Stimulated activated CD8-positive, alpha-beta memory T cell treated with anti-CD3 and anti-CD28 coated beads, Interleukin-2, amount 100 ng/mL, for 48 hours (primary cell): ENCODE measurements at regions not wholly inside any gene's neighbourhood (a gene's known extent, or its start where the extent isn't known, plus 50 kb on each side); places are given as distances from the start of the nearest gene placed in this dataset.

Source experiments
- DNase-seq, 2 donors: peaks; one replicate each; pipeline ENCODE4 v3.0.0-alpha.2; 2020; ENCODE audit warnings: low read depth in 2 of 2

DNA sequence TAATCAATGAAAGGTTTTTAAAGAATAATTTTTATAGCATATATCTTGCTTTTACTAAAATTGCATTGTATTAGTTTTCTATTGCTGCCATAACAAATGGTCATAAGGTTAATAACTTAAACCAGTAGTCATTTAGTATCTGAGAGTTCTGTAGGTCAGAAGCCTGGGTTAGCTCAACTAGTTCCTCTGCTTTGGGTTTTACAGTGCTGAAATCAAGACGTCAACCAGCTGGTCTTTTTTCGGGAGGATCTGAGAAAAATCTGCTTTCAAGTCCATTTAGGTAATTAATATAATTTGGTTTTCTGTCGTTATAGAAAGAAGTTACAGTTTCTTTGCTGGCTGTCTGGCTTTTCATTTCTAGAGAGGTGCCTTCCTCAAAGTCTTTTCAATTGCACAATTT lies 577.7 kb downstream of the MRPL39 start:
- DNase-seq: no peak

DNA sequence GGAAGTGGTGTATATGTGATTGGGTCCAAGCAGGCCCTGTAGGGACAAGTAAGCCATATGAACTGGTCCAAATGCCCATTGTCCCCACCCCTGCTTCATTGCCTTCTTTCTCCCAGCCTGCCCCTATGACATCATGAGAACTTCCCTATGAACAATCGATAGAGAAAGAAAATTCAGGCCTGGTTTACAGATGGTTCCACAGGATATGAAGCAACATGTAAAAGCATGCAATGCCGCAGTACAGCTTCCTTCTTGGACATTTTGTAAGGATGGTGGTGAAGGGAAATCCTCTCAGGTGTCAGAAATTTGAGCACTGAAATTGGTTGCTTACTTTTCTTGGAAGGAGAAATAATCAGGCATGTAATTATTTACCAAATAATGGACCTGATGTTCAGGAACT lies 581.7 kb downstream of the MRPL39 start:
- no peak for DNase-seq

DNA sequence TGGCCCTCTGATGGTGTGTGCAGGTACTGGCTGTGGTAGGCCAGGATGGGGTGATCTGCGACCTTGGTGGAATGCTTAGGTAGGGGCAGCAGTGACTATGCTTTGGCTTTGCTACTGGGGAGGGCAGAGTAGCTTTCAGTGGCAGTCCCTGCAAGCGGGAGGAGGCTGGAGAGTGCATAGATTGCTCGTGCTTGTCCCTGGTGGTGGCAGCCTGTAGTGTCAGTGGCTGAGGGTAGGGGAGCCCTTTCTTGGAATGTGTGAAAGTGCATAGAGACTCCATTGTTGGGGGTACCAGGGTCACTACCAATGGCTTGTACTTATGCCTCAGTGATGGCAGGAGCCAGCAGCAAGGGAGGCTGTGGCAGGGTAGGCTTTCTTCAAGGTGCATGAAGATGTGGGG lies 582.6 kb downstream of the MRPL39 start:
- DNase-seq: no peak

DNA sequence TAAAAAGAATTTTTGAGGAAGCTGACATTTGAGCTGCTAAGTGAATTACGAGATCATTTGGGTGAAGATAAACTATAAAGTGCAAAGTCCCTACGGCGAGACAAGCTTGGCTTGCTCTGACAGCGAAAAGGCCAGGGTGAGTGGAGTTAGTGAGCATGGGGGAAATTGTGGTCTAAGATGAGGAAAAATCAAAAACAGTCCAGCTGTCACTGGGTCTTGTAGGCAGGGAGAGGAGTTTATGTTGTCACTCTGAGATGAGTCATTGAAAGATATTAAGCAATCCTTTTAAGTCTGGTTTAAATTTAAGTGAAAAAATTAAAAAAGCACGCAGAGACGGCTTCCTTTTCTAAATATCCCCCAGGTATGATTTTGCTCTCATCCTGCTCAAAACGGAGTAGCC lies 601.9 kb downstream of the MRPL39 start:
- DNase-seq: no peak

DNA sequence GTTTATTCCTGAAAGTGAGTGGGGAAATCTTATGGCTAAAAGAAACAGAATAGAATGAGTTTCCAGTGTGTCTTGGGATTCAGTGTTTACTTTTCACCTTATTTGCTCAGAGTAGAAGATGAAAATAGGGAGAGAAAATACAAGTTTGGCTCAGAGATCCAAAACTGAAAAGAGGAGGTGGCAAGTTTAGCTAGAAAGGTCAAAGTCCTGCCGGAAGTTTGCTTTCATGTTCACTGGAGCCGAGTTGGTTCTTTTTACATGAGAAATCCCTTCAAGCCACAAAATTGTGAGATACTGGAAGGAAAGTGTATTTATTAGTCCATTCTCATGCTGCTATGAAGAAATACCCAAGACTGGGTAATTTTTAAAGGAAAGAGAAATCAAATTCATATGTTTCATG lies 604.6 kb downstream of the MRPL39 start:
- no peak for DNase-seq

DNA sequence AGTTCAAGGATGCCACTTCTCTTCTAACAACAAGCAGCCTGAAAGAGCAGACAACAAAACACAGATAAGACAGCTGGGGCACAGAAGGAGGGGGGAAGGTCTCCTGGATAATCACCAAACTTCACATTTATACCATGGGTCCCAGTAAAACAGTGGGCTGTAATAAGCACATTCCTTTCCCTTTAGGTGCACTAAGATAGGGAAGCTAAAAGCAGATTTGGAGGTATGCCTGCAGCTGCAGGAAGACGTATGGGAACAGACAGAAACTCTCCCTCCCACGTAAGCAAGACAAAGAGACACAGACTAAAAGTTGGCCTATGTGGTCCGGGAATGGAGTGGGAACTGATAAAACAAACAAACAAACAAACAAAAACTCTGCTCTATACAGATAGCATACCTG lies 612.1 kb downstream of the MRPL39 start:
- no peak for DNase-seq

DNA sequence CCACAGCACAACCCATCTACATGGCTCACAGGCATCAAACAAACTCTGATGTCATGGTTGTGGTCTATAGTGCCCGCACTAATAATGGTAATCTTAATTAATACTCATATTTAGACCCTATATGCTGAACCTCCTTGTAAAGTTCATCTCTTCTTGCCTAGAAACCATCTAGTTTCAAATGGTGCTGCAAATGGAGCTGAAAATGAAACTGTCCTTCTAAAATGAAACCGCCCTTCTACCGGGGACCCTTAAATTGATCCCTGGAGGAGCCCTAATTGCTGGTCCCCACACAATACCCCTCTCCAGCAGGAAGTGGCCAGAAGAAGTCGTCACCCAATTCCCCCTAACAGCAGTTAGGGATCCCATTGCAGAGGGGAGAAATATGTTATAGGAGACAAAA lies 612.6 kb downstream of the MRPL39 start:
- no peak for DNase-seq

DNA sequence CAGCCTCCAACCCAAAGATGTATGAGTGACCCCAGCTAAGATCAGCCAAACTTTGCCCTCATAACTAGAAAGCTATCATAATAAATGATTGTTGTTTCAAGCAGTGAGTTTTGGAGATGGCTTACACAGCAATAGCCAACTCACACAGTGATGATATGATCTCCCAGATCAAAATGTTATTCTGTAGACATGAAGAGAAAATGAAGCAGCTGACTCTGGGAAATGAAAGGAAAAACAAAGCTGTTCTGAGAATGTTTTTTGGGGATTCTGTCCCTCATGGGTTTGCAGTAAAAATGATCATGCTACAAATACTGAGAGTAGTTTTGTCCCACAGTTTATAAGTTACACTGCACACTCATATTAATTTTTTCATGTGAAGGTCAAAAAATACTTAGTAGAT lies 617.8 kb downstream of the MRPL39 start:
- DNase-seq: no peak

DNA sequence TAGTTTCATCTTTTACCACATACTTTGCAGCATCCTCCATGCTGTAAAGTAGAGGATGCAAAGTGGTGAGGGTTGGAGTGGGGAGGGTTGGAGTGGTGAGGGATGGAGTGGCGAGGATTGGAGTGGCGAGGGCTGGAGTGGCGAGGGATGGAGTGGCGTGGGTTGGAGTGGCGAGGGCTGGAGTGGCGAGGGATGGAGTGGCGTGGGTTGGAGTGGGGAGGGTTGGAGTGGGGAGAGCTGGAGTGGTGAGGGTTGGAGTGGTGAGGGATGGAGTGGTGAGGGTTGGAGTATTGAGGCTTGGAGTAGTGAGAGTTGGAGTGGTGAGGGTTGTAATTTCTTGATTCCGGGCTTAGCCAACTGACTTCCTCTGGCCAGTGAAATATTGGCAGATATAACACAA lies 618.3 kb downstream of the MRPL39 start:
- no peak for DNase-seq

DNA sequence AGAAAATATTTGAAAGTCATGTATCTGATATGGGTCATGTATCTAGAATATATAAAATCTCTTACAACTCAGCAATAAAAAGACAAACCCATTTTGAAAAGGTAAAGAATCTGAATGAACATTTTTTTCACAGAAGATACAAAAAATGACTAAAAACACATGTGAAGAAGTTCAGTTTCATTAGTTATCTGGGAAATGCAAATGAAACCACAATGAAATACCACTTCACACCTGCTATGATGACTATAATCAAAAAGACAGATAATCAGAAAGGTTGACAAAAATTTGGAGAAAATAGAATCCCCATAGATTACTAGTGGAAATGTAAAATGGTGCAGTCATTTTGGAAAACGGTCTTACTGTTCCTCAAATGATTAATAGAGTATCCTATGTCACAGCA lies 631.0 kb downstream of the MRPL39 start:
- no peak for DNase-seq

DNA sequence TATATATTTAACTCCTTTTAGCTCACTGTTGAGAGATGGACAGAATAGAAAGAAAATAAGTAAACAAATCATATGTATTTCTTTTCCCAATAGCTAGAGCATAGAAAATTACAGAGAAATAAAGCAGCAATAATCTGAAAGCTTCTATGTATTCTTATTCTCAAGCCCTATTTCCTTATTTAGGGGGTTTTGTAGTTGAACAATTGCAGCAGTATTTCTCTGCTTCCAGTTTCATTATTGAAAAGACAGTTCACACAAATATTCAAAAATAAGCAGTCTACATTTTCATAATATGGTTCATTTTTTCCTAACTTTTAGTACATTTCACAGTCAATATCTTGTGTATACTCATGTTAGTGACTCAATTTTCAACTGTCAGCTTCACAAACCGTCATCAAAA lies 638.2 kb downstream of the MRPL39 start:
- DNase-seq: no peak

DNA sequence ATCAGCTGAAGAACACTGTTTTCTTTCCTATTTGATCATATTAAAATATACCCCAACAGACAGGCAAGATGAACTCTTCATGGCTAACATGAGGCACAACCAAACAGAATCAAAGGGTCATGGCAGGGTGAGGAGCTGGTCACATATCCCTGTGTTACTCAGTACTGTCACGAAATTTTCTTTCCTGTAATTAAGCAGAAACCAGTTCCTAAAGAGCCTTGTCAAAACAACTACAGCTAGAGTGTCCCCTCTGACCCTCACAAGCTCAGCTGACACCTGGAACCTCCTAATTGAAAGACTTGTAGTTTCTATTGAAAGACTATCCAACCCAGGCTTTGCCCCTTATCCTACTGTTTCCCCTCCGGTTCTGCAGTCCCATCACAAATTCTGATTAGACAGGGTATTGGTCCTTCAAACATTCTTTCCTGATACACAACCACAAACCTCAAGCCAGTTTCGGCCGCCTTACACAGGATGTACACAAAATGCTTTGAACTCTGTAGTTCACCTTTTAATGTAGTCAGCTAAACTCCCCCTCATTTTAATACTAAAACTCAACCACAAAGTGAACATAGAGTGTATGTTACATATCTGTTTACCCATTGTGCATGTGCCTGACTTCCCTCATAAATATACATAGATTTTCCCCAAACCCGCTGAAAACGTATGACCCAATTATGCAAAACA lies 651.9 kb downstream of the MRPL39 start:
- no peak for DNase-seq

DNA sequence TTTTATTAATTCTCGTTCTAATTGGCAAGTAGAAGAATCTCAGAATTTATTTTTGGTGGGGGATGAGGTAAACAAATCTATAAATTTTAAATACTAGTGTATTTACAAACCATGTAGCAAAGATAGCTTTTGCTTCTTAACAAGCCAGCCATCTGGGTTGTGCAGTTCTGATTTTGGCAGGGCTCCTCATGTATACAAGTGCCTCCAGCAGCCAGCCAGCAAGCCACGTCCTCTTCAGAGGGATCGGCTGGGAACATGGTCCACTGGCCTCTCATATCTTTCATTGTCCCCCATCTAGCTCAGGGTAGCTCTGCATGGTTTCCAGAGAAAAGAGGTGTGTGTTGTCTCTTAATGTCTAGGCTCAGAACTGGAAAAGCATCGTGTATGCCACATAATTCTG lies 659.1 kb downstream of the MRPL39 start:
- DNase-seq: no peak

DNA sequence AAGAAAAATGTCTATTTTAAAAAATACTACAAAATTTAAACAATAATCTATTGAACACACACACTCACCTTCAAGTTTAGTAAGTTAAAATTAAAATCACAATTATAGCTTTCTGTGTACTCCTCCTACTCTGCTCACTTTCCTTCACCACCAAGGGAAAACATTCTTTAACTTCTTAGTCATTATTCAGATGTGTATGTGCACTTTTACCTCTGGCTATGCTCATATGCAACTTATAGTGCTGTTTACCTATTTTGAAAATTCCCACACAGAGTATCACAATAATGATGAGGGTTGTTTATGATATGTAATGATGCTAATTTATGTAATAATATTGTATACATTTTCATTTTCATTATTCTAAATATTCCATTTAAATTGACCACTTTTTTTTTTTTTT lies 661.4 kb downstream of the MRPL39 start:
- DNase-seq: no peak

DNA sequence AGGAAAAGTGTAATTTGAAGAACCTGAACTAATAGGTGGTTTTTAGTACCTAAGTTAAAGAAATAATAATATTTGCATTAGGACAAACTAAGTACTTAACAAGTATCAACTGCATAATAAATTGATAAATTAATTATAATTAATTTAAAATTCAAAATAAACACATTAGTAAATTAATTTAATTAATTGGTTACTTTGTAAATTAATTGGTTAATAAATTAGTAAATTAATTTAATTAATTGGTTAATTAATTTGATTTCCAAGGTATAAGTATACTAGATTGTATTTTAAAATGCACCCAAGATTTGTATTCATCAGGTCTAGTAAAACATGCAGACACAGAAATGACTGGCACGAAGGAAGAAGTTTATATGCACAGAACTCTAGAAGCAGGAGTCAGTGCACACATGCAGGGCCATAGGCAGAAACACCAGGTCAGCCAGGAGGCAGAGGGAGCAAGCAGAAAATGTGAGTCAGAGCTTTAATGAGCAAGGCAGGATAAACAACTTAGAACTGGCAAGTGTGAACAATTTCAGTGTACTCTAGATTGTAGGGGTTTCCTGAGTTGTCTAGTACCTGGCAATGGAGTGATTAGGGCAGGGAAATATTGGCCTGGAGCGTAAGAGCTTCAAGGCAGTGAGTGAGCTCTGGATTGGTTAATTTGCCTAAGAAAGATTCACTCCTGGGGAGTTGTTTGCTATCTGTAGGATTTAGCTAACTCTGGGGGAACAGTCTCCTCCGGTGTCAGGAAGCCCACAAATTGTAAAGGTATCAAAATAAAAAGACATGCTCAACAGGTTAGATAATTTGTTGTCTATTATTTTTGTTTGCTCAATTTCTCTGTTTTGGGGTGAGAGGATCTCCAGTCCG lies 665.7 kb downstream of the MRPL39 start:
- DNase-seq: no peak

DNA sequence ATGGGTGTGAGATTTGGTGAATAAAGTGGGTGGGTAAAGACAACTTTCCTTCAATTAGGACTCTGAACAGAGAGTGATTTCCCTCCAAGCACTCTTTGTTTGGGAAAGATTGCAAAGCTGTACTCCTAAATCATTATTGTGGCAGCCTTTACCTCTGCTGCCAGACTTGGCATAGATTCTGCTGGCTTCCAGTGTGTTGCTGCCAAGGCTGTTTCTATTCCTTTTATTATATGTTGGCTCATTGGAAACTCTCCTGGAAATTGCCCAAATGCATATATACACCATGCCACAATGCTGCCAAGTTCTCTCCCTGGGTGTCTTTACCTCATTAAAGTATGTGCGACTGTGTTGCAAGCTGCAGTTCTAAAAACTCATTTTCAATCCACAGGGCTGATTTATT lies 668.0 kb downstream of the MRPL39 start:
- DNase-seq: no peak

DNA sequence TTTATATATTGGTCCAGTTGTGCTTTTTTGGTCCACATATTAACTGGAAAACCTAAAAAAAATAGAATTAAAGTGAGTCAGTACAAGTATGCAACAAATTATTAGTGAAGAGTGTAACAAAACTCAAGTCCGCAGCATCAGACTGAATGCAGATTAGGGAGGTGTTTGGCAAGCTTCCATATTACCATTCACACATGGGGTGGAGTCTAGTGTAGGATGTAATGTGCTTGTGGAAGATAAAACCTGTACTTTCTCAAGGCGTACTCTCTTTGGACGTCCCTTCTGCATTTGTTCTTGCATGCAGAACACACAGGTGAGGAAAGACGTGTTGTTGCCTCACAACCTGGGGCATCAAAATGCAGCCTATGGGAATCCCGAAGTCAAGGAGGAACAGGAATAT lies 668.7 kb downstream of the MRPL39 start:
- DNase-seq: no peak

DNA sequence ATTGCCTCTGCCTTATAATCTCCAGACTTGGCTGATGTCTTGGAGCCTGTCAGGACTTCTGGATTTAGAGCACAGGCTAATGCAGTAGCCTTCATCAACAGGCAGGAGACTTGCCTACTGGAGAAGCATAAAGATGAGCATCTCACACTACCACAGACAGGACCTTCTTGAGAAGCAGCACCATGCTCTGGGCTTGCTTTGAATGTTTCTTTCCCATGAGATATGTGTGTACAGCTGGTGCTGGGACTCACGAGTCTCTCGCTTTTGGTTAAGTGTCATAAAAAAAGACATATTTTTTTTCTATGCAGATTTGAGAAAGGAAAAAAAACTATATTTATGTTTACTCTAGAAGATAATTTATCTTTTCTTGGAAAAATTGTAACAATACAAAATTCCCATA lies 671.3 kb downstream of the MRPL39 start:
- DNase-seq: no peak

DNA sequence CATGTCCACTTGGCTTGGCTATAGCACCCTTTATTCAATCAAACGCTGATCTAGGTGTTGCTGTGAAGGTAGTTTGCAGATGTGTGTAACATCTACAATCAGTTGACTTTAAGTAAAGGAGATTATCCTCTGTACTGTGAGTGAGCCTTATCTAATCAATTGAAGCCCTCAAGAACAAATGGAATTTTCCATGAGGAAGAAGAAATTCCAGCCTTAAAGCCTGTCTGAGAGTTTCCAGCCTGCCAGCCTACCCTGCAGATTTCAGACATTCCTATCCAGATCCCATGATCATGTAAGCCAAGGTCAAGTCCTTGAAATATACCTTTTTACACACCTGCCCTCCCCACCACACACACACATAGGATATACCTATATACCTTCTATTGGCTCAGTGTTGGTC lies 696.7 kb downstream of the MRPL39 start:
- DNase-seq: no peak

DNA sequence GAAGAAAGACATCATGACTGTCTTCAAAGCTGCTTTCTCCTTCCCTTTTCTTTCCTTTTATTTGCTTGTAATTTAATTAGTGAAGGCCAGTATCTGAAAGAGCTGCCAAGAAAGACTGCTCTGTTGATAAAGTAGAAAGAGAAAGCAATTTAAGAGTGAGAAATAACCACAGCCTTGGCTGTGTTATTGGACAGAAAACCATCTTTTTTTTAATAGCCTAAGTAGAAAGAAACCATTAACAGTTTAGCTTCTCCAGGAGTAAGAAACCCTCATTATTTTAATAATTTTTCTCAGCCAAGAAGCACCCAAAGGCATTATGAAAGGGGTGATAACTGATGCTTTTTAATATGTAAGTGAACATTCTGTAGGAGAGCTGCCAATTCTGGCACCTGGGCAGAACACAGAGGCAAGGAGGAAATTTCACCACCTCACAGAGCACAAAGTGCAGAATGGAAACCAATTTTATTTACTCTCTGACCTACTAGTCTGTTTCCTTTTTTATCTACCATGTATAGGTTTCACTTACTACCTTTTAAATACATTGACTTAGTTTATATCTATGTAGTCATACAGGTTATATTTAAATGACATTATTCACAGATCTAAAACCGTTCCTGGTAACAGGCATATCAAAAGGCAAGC lies 703.2 kb downstream of the MRPL39 start:
- DNase-seq: no peak

DNA sequence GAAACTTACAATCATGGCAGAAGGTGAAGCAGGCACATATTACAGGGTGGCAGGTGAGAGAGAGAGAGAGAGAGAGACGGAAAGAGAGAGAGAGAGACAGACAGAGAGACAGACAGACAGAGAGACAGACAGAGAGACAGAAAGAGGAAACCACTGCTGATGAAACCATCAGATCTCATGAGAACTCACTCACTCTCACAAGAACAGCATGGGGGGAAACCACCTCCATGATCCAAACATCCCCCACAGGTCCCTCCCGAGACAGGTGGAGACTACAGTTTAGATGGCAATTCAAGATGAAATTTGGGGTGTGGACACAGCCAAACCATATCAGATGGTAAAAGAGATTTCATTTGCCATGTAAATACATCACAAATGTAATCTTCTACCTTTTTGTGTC lies 708.1 kb downstream of the MRPL39 start:
- no peak for DNase-seq

DNA sequence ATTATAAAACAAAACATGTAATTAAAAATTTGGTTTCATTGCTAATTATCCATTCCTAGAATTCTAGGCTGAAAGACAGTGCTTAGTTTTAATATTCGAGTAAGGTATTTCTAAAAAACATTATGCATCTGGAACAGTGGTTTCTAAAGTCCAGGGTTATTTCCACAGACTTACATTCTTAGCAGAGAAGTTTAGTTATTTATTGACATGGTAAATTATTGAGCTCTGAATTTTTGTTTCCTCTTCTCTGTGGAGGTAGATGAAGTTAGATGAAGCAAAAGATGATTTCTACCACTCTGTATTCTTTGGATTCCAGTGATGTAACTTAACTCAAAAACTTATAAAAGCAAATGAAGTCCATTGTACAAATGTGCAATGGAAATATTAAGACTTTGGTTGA lies 709.4 kb downstream of the MRPL39 start:
- DNase-seq: no peak

DNA sequence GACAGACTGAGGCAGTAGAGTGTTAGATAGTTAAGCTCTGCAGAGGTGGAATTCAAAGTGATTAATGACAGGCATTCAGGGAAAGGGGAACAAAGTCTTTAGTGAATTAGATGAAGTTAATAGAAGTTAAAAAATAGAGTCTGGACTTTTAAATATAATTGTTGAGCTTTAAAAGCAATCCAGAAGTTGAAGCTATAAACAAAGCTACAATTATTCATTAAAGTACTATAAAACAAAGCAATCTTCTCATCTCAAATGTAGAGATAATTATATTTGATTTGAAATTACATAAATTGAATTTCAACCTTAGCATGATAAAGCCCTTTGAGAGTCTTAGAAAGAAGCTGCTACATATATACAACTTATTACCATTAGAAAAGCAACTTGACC lies 710.6 kb downstream of the MRPL39 start:
- DNase-seq: no peak
